C4-2B (cell line): ENCODE measurements at regions not wholly inside any gene's neighbourhood (a gene's known extent, or its start where the extent isn't known, plus 50 kb on each side); places are given as distances from the start of the nearest gene placed in this dataset.
A peak's percentile ranks its signal among the peaks of the same experiment; 100 is the strongest.

Source experiments
- H3K27ac ChIP-seq: fragments of 450-650 bp; 2 replicates; pipeline ENCODE4 v1.5.1; 2017
- CTCF ChIP-seq: fragments of 450-650 bp; conservative IDR thresholded peaks from 2 replicates; pipeline ENCODE4 v1.5.1; 2017; ENCODE audit warnings: mild to moderate bottlenecking
- ZFX ChIP-seq: fragments of 450-650 bp; IDR thresholded peaks from 2 replicates; pipeline ENCODE4 v1.6.1; 2017

GRCh38 chr13:70405266-70405665, 297.0 kb upstream of the KLHL1 start:
- TF ChIP-seq CTCF (no peak), ZFX (no peak)
- H3K27ac ChIP-seq: no peak overlapping the region

- TF ChIP-seq CTCF: no peak
- TF ChIP-seq ZFX: no peak
- H3K27ac ChIP-seq: no peak overlapping the region
Observed at GRCh38 chr13:70394031-70394548, 285.8 kb upstream of the KLHL1 start.

GRCh38 chr13:70391678-70392077, 283.4 kb upstream of the KLHL1 start:
- no peak for TF ChIP-seq ZFX
- no peak for TF ChIP-seq CTCF
- no peak overlapping the region for H3K27ac ChIP-seq

GRCh38 chr13:70390968-70391367, 282.7 kb upstream of the KLHL1 start:
- no peak overlapping the region; the same call in 1 of the 2 replicates for H3K27ac ChIP-seq
- TF ChIP-seq CTCF (no peak), ZFX (no peak)

GRCh38 chr13:70390064-70390463, 281.8 kb upstream of the KLHL1 start:
- no peak for TF ChIP-seq CTCF
- TF ChIP-seq ZFX: no peak
- H3K27ac ChIP-seq: peak overlapping the region; percentile 32; the same call in 1 of the 2 replicates

- TF ChIP-seq CTCF: no peak
- no peak for TF ChIP-seq ZFX
- H3K27ac ChIP-seq: no peak overlapping the region
Observed at GRCh38 chr13:70388935-70389334, 280.7 kb upstream of the KLHL1 start.

GRCh38 chr13:70386919-70387318, 278.7 kb upstream of the KLHL1 start:
- TF ChIP-seq CTCF (no peak), ZFX (no peak)
- H3K27ac ChIP-seq: peak overlapping the region; percentile 84
